MCF 10A (cell line): ENCODE measurements at regions not wholly inside any gene's neighbourhood (a gene's known extent, or its start where the extent isn't known, plus 50 kb on each side); places are given as distances from the start of the nearest gene placed in this dataset.
A peak's percentile ranks its signal among the peaks of the same experiment; 100 is the strongest.

Experiments
- BruUV-seq: library from RNA; stranded (reverse); fragments of 400-500 nt; replicated peaks from 2 replicates; lab custom pipeline; 2021; lab: Mats Ljungman, UMichigan
- CTCF ChIA-PET: fragments of 300-600 bp; sonication (Branson Sonifier 250); formaldehyde crosslinking; extraction: SDS; loops from one replicate; lab custom pipeline; 2021; ENCODE audit warnings: antibody characterized with exemption, inconsistent platforms; lab: Yijun Ruan, JAX
- POLR2A ChIA-PET: fragments of 300-600, 350-650 bp; sonication (Branson Sonifier 250); formaldehyde crosslinking; extraction: SDS; loops from one replicate; lab custom pipeline; 2020; ENCODE audit warnings: antibody characterized with exemption, inconsistent platforms; lab: Yijun Ruan, JAX
- DNase-seq: peaks from one replicate; pipeline ENCODE4 v3.0.0-alpha.2; 2018; ENCODE audit not compliant: unreplicated experiment
- H3K27ac Mint-ChIP-seq: one replicate; pipeline ENCODE4 v1.8.0; 2022; ENCODE audit warnings: mild to moderate bottlenecking, low read depth, mixed read lengths; ENCODE audit not compliant: unreplicated experiment
- H3K27me3 Mint-ChIP-seq: one replicate; pipeline ENCODE4 v1.8.0; 2022; ENCODE audit warnings: mixed read lengths; ENCODE audit not compliant: insufficient read depth, unreplicated experiment
- H3K36me3 Mint-ChIP-seq: one replicate; pipeline ENCODE4 v1.8.0; 2022; ENCODE audit warnings: mild to moderate bottlenecking, moderate library complexity, mixed read lengths; ENCODE audit not compliant: insufficient read depth, unreplicated experiment
- H3K4me1 Mint-ChIP-seq: one replicate; pipeline ENCODE4 v1.8.0; 2022; ENCODE audit warnings: mixed read lengths; ENCODE audit not compliant: insufficient read depth, unreplicated experiment
- H3K4me3 Mint-ChIP-seq: one replicate; pipeline ENCODE4 v1.8.0; 2022; ENCODE audit warnings: mild to moderate bottlenecking, moderate library complexity, mixed read lengths; ENCODE audit not compliant: unreplicated experiment
- H3K9me3 Mint-ChIP-seq: one replicate; pipeline ENCODE4 v1.8.0; 2022; ENCODE audit warnings: mixed read lengths; ENCODE audit not compliant: unreplicated experiment
- intact Hi-C: fragments of 100-400 bp; cut with micrococcal nuclease; formaldehyde crosslinking; loops from 2 replicates; pipeline ENCODE4 v1.14.1; 2022
- TF ChIP-seq, protein P1 (sequence below): fragments of 200-600 bp; IDR thresholded peaks from one replicate; pipeline ENCODE4 v1.8.0; 2022; ENCODE audit warnings: antibody characterized with exemption, mild to moderate bottlenecking; ENCODE audit not compliant: unreplicated experiment

GRCh38 chr5:96588539-96588938, 73.6 kb upstream of the CAST start:
- CTCF ChIA-PET = interaction anchor here (0.5 to 3.7 kb wide), 3 partner anchors 12 to 243 kb away, joined by 3 to 32 read pairs (median 11); no protein-coding TSS in a partner anchor
- intact Hi-C loops = no loop called here
- no peak for DNase-seq
- Mint-ChIP-seq H3K36me3 (no peaks in the 10 kb centered on the region), H3K4me3 (no peak overlapping the region), H3K4me1 (peaks cover 9% of the 10 kb centered on the region), H3K27me3 (no peaks in the 10 kb centered on the region), H3K9me3 (no peaks in the 10 kb centered on the region), H3K27ac (no peak overlapping the region)
- POLR2A ChIA-PET = no interaction called here
- BruUV-seq = no TSS peak
- TF ChIP-seq, protein P1, sequence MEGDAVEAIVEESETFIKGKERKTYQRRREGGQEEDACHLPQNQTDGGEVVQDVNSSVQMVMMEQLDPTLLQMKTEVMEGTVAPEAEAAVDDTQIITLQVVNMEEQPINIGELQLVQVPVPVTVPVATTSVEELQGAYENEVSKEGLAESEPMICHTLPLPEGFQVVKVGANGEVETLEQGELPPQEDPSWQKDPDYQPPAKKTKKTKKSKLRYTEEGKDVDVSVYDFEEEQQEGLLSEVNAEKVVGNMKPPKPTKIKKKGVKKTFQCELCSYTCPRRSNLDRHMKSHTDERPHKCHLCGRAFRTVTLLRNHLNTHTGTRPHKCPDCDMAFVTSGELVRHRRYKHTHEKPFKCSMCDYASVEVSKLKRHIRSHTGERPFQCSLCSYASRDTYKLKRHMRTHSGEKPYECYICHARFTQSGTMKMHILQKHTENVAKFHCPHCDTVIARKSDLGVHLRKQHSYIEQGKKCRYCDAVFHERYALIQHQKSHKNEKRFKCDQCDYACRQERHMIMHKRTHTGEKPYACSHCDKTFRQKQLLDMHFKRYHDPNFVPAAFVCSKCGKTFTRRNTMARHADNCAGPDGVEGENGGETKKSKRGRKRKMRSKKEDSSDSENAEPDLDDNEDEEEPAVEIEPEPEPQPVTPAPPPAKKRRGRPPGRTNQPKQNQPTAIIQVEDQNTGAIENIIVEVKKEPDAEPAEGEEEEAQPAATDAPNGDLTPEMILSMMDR = no peak

GRCh38 chr5:96590796-96591195, 71.4 kb upstream of the CAST start:
- Mint-ChIP-seq H3K4me1 (peaks cover 9% of the 10 kb centered on the region), H3K27me3 (no peaks in the 10 kb centered on the region), H3K27ac (no peak overlapping the region), H3K4me3 (no peak overlapping the region), H3K36me3 (no peaks in the 10 kb centered on the region), H3K9me3 (no peaks in the 10 kb centered on the region)
- POLR2A ChIA-PET = interaction anchor here (0.8 to 1.1 kb wide), 2 partner anchors 18 to 120 kb away, joined by 4 read pairs; no protein-coding TSS in a partner anchor
- DNase-seq = no peak
- TF ChIP-seq, protein P1 = no peak
- intact Hi-C loops = loop anchor here (10.0 kb wide), 1 partner anchor 76 kb away; no protein-coding TSS in a partner anchor
- BruUV-seq = no TSS peak
- CTCF ChIA-PET = interaction anchor here (0.7 to 18.2 kb wide), 3 partner anchors 9 to 248 kb away, joined by 3 to 492 read pairs (median 4); no protein-coding TSS in a partner anchor

- Mint-ChIP-seq H3K27me3 (no peaks in the 10 kb centered on the region), H3K4me1 (peaks cover 9% of the 10 kb centered on the region), H3K36me3 (no peaks in the 10 kb centered on the region), H3K4me3 (no peak overlapping the region), H3K27ac (no peak overlapping the region), H3K9me3 (no peaks in the 10 kb centered on the region)
- TF ChIP-seq, protein P1 = peak; percentile 33
- no TSS peak for BruUV-seq
- ChIA-PET CTCF (interaction anchor here (0.6 to 18.2 kb wide), 5 partner anchors 190 to 814 kb away, joined by 3 to 492 read pairs (median 3); no protein-coding TSS in a partner anchor), POLR2A (no interaction called here)
- intact Hi-C loops = loop anchor here (10.0 kb wide), 1 partner anchor 81 kb away; no protein-coding TSS in a partner anchor
- DNase-seq = peak; percentile 46
Observed at GRCh38 chr5:96595300-96596090, 66.7 kb upstream of the CAST start.

GRCh38 chr5:96597438-96598020, 64.6 kb upstream of the CAST start:
- H3K4me3 Mint-ChIP-seq = no peak overlapping the region
- H3K4me1 Mint-ChIP-seq = peaks cover 6% of the 10 kb centered on the region
- H3K9me3 Mint-ChIP-seq = no peaks in the 10 kb centered on the region
- peak; percentile 31 for DNase-seq
- H3K27ac Mint-ChIP-seq = no peak overlapping the region
- POLR2A ChIA-PET = no interaction called here
- intact Hi-C loops = loop anchor here (10.0 kb wide), 1 partner anchor 83 kb away; no protein-coding TSS in a partner anchor
- TF ChIP-seq, protein P1 = no peak
- no peaks in the 10 kb centered on the region for H3K27me3 Mint-ChIP-seq
- CTCF ChIA-PET = interaction anchor here (0.7 to 18.2 kb wide), 2 partner anchors 104 to 254 kb away, joined by 4 to 492 read pairs; no protein-coding TSS in a partner anchor
- H3K36me3 Mint-ChIP-seq = no peaks in the 10 kb centered on the region
- no TSS peak for BruUV-seq
